Activated B cell treated with CpG ODN at 0.5 μM for 24 hours (primary cell): ENCODE measurements at regions not wholly inside any gene's neighbourhood (a gene's known extent, or its start where the extent isn't known, plus 50 kb on each side); places are given as distances from the start of the nearest gene placed in this dataset.

ENCODE experiments used
- ATAC-seq: fragments of 200-7000 bp; cut with Tn5 transposase; one replicate; pipeline ENCODE4 v1.10.0; 2021; ENCODE audit warnings: low read depth, mild to moderate bottlenecking, moderate library complexity
- CTCF ChIA-PET: fragments of 350-600 bp; sonication (Branson Sonifier 250); formaldehyde crosslinking; loops from one replicate; lab custom pipeline; 2021; ENCODE audit warnings: antibody characterized with exemption; lab: Charles Lee
- POLR2A ChIA-PET: fragments of 350-600 bp; sonication (Branson Sonifier 250); formaldehyde crosslinking; loops from one replicate; lab custom pipeline; 2021; ENCODE audit warnings: antibody characterized with exemption; lab: Charles Lee
- DNase-seq: peaks from one replicate; pipeline ENCODE4 v3.0.0; 2022
- H3K27ac Mint-ChIP-seq: one replicate; pipeline ENCODE4 v1.8.0; 2020; ENCODE audit warnings: mixed read lengths
- H3K27me3 Mint-ChIP-seq: one replicate; pipeline ENCODE4 v1.8.0; 2021; ENCODE audit warnings: mixed read lengths
- H3K36me3 Mint-ChIP-seq: one replicate; pipeline ENCODE4 v1.8.0; 2021; ENCODE audit warnings: low read depth, mixed read lengths
- H3K4me1 Mint-ChIP-seq: one replicate; pipeline ENCODE4 v1.8.0; 2021; ENCODE audit warnings: mixed read lengths
- H3K4me3 Mint-ChIP-seq: one replicate; pipeline ENCODE4 v1.8.0; 2020; ENCODE audit warnings: mild to moderate bottlenecking, mixed read lengths
- H3K9me3 Mint-ChIP-seq: one replicate; pipeline ENCODE4 v1.8.0; 2020; ENCODE audit warnings: mixed read lengths
- intact Hi-C: fragments of 100-400 bp; cut with micrococcal nuclease; formaldehyde crosslinking; loops from one replicate; pipeline ENCODE4 v1.15.1; 2024
- TF ChIP-seq, protein P1 (sequence below): fragments of 200-600 bp; IDR thresholded peaks from one replicate; pipeline ENCODE4 v1.8.0; 2022; ENCODE audit warnings: antibody characterized with exemption, mild to moderate bottlenecking

DNA sequence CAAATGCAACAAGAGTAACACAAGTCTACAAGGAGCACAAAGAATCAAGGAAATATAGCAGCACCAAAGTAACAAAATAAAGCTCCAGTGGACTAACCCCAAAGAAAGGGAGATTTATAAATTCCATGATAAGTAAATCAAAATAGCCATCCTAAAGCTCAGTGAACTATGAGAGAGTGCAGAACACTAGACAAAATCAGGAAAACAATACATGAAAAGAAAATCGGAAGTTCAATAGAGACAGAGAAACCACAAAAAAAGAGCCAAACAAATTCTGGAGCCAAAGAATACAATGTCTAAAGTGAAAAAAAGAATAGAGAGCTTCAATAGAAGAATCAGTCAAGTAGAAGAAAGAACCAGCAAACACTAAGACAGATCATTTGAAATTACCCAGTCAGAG is 247.3 kb upstream of the TENT5A start:
- no peak for DNase-seq
- Mint-ChIP-seq H3K4me1 (no peaks in the 10 kb centered on the region), H3K9me3 (no peaks in the 10 kb centered on the region), H3K4me3 (no peak overlapping the region), H3K36me3 (no peaks in the 10 kb centered on the region), H3K27me3 (no peaks in the 10 kb centered on the region), H3K27ac (no peak overlapping the region)
- ChIA-PET CTCF (no interaction called here), POLR2A (no interaction called here)
- TF ChIP-seq, protein P1, sequence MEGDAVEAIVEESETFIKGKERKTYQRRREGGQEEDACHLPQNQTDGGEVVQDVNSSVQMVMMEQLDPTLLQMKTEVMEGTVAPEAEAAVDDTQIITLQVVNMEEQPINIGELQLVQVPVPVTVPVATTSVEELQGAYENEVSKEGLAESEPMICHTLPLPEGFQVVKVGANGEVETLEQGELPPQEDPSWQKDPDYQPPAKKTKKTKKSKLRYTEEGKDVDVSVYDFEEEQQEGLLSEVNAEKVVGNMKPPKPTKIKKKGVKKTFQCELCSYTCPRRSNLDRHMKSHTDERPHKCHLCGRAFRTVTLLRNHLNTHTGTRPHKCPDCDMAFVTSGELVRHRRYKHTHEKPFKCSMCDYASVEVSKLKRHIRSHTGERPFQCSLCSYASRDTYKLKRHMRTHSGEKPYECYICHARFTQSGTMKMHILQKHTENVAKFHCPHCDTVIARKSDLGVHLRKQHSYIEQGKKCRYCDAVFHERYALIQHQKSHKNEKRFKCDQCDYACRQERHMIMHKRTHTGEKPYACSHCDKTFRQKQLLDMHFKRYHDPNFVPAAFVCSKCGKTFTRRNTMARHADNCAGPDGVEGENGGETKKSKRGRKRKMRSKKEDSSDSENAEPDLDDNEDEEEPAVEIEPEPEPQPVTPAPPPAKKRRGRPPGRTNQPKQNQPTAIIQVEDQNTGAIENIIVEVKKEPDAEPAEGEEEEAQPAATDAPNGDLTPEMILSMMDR, result no peak
- intact Hi-C loops, result loop anchor here (10.0 kb wide), 1 partner anchor 245 kb away; the partner anchor contains the start of gene TENT5A
- no peak for ATAC-seq

DNA sequence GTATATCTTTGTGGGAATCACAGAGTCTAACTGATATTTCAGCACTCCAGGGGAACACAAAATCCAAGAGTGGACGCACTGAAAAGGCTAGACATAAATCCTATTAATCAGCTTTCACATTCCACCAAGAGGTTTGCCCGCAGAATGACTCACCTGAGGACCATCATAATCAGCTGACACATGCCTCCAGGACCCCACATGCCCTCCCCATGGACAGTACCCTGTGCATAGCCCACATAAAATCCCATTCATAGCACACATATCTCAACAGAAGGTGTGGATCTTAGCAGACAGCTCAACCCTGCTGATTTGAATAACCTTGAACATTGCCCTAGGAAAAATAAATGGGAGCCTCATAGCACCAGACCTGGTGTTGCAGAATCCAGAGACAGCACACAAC is 246.8 kb upstream of the TENT5A start:
- Mint-ChIP-seq H3K9me3 (no peaks in the 10 kb centered on the region), H3K4me1 (no peaks in the 10 kb centered on the region), H3K27ac (no peak overlapping the region), H3K36me3 (no peaks in the 10 kb centered on the region), H3K4me3 (no peak overlapping the region), H3K27me3 (no peaks in the 10 kb centered on the region)
- ChIA-PET CTCF (no interaction called here), POLR2A (no interaction called here)
- TF ChIP-seq, protein P1, result no peak
- intact Hi-C loops, result no loop called here
- ATAC-seq, result no peak
- DNase-seq, result no peak

DNA sequence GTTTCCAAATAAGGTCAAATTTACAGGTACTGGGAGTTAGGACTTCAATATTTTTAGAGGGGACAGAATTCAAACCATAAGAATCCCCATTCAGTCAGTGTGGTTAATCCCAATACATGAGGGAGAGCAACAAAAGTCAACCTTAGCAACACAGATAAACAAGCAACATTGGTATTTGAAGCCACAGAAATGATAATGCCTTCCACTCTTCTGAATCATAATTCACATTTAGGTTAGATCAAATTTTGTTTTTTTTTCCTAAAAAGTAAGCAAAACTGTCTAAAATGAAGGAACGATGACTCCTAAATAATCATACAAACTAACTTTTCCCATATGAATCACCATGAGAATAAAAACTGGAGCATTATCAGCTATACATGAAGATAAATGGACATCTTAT is 246.0 kb upstream of the TENT5A start:
- ChIA-PET POLR2A (no interaction called here), CTCF (no interaction called here)
- Mint-ChIP-seq H3K9me3 (no peaks in the 10 kb centered on the region), H3K27me3 (no peaks in the 10 kb centered on the region), H3K27ac (no peak overlapping the region), H3K36me3 (no peaks in the 10 kb centered on the region), H3K4me1 (no peaks in the 10 kb centered on the region), H3K4me3 (no peak overlapping the region)
- TF ChIP-seq, protein P1, result no peak
- intact Hi-C loops, result no loop called here
- no peak for ATAC-seq
- no peak for DNase-seq

DNA sequence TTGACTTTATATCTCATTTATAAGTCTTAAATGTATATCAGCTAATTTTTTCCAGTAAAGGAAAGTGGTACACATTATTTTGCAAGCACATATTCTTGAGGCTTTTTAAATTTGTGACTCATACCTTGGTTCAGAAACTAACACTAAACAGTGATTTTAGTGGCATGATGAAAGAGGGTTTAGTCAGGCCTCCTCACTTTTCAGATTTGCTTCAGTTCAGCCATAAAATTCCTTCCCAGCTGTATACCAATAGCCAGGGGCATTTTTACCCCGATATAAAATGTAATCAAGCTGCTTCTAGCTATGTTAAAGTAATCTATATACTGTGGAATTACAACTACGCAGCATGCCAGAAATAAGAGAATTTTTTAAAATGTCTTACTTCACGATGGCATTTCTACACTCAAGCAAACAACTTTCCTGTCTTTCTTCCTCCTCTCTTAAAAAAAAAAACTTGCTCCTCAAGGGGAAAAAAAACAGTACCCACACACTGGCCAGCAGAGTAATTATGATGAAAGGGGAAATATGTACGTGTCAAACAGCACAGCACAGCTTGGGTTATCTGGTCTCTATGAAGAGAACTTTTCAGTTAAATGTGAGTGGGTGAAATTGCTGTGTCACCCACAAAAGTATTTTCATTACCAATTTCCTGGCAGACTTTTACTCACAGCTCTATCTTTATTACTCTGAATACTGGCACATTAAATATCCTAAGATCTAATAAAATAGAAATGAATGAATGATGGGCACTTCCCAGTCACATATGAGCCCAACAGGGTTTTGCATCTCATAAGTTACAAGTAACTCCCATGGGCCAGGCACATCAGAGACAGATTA is 244.8 kb upstream of the TENT5A start:
- Mint-ChIP-seq H3K36me3 (no peaks in the 10 kb centered on the region), H3K4me3 (no peak overlapping the region), H3K27me3 (no peaks in the 10 kb centered on the region), H3K9me3 (no peaks in the 10 kb centered on the region), H3K27ac (no peak overlapping the region), H3K4me1 (no peaks in the 10 kb centered on the region)
- ChIA-PET POLR2A (no interaction called here), CTCF (no interaction called here)
- TF ChIP-seq, protein P1, result no peak
- DNase-seq (no peak), ATAC-seq (no peak)
- intact Hi-C loops, result no loop called here

DNA sequence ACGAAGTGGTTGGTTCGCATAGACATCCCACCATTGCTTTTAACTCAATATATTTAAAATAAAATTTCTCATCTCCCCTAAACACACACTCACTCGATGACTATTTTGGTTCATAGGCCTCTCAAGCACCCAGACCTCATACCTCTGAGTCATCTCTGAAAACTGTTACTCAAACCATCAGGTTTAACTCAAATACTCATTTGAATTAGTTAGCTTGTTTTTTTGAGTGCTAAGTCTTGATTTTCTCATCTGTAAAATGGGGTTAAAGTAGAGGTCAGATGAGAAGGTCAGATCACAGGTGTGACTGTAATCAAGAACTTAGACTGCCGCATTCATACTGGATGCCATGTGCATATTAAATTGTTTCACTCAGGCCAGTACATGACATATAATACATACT is 243.9 kb upstream of the TENT5A start:
- CTCF ChIA-PET, result no interaction called here
- no peak overlapping the region for H3K27ac Mint-ChIP-seq
- H3K4me1 Mint-ChIP-seq, result no peaks in the 10 kb centered on the region
- H3K36me3 Mint-ChIP-seq, result no peaks in the 10 kb centered on the region
- DNase-seq (no peak), ATAC-seq (no peak)
- POLR2A ChIA-PET, result no interaction called here
- TF ChIP-seq, protein P1, result no peak
- H3K27me3 Mint-ChIP-seq, result no peaks in the 10 kb centered on the region
- no peaks in the 10 kb centered on the region for H3K9me3 Mint-ChIP-seq
- intact Hi-C loops, result no loop called here
- H3K4me3 Mint-ChIP-seq, result no peak overlapping the region
